ENCODE measurements at regions not wholly inside any gene's neighbourhood (a gene's known extent, or its start where the extent isn't known, plus 50 kb on each side); places are given as distances from the start of the nearest gene placed in this dataset.
"Not testable (repeated sequence)": the region's sequence is repeated elsewhere in the genome, so short reads cannot be mapped to it uniquely, and the experiment has no call there.

DNA sequence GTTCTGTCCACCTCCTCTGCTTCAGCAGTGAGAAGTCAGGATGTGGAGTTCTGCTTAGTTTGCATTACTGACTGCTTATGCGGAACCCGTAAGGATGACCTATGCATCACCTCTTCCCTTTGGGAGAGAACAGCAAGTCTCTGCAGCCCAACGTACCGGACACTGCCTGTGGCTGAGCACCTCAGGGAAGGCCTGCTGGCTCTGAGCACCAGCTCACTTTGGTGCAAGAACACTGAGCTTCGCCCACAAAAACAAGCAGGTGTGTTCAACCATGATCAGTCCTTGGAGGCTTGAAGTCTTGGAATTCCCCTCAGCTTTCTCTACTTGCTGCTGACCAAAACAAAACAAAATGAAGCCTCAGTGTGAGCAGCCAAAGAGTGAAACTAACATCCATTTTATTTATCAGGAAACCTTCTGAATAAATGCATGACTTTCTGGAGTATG lies 52.7 kb upstream of the NCK2 start:
- no peak for DNase-seq

DNA sequence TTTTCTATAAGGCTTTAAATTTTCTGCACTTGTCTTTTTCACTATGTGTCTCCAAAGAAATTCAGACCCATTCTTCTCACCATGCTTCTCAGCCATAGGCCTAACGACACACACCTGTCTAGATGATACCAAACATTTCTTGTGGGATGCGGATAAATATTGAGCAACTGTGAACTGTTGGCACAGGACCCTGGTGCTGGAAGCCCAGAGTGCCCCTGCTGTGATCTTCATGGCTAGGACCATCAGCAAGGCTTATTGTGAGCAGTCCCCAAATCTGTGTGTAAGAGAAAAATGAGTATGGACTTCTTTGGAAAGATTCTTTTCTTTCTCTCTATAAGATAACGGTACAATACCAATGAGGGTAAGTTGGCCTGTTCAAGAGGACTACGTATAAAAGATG lies 54.1 kb upstream of the NCK2 start:
- DNase-seq = no peak

DNA sequence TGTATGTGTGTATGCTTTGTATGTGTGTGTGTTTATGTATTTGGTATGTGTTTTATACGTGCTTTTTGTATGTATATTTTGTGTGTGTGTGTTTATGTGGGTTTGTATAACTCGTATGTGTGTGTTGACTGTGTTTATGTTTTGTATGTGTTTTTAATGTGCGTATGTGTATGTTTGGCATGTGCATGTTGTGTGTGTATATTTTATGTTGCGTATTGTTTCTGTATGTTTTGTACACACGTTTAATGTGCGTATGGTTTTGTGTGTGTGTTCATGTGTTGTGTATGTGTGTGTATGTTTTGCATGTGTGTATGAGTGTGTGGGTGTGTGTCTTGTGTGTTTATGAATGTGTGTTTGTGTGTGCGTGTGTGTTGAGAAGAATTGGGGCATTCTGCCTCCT lies 55.2 kb upstream of the NCK2 start:
- no peak for DNase-seq

DNA sequence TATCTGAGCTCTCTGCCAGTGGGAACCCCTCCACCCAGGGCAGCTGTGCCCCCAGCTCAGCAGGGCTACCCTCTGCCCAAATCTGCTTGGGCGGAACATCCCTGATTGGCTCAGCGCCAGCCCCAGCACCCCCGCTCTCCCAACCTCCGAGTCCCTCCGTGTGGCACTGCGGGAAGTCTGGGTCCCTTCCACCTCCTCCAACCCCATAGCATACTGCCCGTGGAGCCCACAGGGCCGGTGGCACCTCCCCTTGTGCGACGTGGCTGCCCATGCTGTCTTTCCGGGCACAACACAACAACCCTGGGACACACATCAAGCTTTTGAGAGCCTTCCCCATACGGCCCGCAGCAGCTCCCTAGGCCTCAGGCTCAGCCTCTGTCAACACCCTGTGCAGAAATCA lies 55.8 kb upstream of the NCK2 start:
- no peak for DNase-seq

DNA sequence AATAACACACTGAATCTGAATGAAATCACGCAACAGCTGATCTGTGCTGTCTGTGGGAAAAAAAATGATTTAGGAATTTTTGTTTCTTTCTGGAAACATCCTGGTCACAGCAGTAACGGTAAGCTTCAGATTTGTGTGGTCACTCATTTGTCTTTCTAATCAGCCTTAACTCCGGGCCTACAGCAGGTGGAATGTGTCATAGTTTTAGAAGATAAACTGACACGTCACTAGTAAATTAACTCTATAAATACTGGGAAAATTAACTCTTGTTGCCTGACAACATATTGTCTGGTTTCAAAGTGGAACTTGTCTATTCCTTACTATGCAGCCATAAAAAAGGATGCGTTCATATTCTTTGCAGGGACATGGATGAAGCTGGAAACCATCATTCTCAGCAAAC lies 58.1 kb upstream of the NCK2 start:
- no peak for DNase-seq

DNA sequence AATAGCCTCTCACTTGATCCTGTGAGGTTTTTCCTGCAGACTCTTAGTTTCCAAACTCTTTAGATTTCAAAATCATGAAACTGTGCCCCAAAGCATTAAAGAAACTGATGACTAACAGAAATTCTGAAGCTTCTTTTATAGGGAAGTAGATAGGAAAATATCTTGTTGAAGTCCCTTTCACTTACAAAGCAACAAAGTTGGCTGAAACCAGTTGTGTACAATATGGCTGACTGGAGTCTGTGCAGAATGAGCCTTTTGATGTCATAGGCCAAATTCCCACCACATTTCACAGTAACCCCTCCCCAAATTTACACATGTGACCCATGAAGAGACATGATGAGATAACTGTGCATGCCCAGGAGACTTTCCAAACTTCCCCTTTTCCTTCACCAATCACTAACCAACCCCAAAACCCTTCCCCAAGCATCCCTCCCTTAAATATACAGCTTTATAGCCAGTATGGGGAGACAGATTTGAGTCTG lies 61.7 kb upstream of the NCK2 start:
- DNase-seq = no peak

DNA sequence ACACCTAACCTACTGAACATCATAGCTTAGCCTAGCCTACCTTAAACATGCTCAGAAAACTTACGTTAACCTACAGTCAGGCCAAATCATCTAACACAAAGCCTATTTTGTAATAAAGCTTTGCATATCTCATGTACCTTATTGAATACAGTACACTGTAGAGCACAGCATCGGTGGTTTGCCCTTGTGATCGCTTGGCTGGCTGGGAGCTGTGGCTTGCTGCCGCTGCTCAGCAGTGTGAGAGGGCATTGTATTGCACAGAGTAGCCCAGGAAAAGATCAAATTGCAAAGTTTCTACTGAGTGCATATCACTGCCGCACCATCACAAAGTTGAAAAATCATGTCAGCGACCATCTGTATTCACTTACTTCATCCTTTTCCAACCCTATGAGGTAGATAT lies 62.3 kb upstream of the NCK2 start:
- DNase-seq = no peak

DNA sequence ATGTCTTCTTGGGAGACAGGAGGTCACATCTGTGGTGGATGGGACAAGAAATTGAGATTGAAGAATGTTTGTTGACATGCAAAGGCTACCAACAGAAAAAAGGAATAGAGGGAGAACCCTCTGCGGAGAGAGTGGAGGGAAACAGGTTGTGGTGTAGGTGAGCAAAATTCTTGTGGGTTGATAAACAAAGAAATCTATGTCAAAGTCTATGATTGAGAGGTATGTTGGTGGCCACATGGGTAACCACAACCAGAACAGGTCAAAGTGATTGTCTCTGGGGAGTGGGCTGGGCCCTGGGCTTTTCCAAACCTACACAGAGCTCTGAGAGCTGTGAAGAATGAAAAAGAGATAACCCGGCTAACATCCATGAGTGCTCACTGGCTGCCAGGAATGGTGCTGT lies 62.8 kb upstream of the NCK2 start:
- DNase-seq = no peak

DNA sequence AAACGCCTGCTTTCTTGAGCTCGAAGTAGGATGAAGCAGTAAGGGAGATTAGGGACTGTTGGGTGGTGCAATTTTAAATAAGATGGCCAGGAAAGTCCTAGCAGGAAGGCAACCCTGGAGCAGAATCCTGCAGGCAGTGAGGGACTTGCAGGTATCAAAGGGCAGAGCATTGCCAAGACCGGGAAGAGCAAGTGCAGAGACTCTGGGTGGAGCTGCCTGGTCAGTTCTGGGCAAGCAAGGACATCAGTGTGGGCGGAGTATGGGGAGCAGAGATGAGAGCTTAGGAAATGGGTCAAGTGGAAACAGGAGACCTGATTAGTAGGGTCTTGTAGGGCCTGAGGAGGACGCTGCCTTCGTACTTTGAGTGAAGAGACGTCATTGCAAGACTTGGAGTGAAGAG lies 64.4 kb upstream of the NCK2 start:
- DNase-seq = no peak

DNA sequence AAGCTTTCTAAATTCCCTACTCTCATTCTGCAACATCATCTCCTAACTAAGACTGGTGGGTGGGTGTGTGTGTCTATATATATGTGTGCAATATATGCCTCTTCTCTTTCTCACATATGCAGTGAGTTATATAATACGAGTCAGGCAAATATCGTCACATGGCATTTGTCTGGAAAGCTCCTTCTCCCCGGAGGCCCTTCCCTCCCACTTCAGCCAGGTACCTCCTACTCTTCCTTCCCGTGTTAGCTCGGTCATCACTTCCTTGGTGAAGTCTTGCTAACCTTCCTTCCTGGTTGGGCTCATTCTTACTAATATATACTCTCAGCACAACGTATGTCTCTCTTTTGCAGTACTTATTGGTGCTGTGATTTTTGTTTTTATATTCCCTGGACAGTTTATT lies 66.4 kb upstream of the NCK2 start:
- DNase-seq = no peak

DNA sequence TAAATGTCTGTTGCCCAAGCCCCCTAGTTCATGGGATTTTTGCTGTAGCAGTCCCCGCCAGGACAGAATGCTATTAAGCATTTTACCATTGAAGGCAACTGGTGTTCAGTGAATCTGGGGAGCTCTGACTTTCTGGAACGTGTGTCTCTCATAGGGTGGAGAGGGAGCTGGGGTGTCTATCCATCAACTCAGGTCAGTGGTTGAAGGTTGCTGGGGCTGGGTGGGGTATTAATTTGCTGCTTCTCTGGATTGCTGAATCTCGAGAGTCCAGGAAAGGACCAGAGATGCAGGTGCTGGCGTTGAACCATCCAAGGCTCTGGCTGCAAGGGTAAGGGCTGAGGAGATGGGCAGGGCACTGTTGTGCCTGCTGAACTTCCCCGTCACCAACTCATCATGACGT lies 66.8 kb upstream of the NCK2 start:
- DNase-seq = no peak

DNA sequence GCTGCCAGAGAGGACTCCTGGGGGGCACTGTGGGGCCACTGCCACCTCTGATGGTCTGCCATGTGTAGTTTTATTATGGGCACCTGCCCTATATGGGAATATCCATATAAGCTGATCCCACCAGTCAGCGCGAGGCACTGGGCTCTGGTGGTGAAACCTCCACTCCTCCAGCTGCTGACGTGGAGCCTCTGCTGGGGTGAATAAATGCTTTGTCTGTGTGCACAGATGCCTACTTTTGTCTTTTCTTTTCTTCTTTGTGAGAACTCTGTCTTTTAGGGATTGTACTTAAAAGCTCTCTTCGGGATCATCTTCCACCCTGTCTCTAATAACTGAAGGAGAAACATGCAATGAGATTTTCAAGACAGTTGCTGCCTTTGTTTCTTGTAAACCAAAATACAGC lies 68.9 kb upstream of the NCK2 start:
- DNase-seq = no peak

DNA sequence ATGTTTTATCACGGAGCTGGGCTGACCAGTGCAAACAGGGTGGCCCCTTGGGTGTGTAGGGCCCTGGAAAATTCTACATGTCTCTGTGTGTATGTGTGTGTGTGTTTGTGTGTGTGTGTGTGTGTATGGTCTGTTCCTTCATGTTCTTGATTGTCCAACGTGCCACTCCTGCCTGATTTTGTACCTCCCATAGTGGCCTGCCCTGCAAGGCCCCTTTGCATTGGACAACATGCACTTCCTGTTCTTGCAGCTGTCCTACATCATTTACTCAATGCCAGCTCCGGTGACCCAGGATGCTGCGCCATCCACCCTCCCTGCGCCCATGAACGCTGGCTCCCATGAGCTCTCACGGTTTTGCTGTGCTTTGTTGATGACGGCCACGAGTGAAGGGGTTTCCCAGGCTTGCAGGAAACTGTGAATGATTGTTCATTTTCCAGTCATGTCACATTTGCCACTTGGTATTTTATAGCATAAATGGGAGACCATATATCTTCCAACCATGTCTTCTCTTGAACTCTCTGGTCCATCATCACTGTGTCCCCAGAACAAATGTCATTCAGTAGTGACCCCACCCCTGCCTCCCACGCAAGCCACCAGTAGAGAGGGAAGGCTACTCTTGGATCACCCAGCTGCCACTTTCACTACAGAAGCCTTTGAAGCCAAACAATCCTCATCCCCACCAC lies 69.7 kb upstream of the NCK2 start:
- no peak for DNase-seq

DNA sequence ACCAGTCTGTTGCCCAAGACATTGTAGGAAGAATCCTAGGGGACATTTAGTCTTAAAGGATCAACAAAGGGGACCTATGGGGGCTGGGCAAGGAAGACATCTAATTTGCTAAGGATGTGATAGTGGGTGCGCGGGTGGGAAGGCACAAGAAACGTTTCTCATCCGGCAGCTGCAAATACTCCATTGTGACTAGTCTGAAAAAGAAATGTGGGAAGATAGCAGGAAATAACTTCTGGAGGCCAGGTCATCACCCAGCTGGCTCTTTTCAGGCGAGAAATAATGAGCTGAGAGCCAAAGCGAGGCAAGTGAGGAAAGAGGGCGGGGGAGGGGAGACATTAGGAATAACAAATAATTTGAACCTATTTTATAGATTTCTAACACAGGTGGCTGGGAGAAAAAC lies 70.3 kb upstream of the NCK2 start:
- DNase-seq = no peak

DNA sequence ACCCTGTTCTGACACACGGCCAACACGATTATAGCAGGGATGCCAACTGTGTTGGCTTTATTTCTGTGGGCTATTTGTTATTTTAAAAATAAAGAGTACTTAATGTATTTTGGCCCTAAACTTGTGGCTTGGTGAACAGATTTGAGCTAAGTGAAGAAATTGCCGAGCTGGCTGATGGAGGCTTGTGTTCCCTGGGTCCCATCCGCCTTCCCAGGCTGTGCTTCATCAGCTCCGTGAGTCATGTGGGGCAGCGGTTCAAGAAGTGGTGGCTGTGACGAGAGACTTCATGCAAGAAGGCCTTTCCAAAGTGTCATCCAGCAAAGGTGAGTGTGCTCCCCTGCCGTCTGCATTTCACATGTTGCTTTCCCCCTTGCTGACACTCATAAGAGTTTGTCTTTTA lies 73.6 kb upstream of the NCK2 start:
- no peak for DNase-seq

DNA sequence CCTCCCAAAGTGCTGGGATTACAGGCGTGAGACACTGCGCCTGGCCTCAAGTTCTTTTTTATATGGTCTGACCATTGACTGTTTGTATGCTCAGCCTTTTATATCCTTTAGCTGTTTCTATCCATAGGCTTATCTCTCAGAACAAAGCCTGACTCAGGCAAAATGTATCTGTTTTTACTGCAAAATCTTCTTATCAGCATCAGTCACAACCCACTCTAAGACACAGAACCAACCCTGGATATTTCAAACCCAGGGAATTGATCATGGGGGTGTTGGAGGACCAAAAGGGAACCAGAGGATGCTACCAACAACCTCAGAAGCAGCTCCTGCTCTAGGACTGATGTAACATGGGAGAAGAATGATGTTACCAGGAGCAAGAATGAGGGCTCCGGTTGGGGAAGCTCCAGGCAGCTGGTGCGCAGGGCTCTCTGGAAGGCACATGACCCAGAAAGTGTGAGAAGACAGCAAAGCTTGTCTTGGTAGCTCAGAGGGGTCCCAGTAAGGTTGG lies 75.3 kb upstream of the NCK2 start:
- no peak for DNase-seq

DNA sequence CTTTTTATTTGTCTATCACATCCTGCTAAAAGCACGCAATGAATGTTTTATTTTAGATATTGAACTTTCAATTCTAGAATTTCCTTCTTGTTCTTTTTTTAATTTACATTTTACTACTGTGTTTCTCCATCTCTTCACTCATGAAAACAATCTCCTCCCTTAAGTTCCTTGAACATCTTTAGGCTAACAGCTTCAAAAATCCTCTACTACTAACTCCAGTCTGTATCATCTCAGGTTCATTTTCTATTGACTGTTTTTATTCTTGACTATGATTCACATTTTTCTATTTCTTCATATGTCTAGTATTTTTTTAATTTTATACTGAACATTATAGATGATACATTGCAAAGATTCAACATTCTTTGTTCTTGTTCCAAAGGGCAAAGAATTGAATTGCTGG lies 79.2 kb upstream of the NCK2 start:
- no peak for DNase-seq

DNA sequence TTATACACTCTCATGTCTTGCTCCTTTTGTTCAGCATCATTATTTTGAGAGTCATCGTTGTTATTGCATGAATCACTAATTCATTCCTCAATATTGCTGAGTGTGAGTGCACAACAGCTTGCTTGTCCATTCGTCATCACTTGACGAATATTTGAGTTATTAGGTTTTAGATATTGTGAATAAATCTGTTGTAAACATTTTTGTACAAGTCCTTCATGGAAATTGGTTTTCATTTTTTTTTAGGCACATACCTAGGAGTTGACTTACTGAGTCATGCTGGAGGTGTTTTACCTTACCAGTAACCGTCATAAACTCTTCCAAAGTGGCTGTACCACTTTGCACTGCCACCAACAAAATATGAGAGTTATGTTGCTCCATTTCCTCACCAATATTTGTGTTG lies 84.2 kb upstream of the NCK2 start:
- DNase-seq = no peak

DNA sequence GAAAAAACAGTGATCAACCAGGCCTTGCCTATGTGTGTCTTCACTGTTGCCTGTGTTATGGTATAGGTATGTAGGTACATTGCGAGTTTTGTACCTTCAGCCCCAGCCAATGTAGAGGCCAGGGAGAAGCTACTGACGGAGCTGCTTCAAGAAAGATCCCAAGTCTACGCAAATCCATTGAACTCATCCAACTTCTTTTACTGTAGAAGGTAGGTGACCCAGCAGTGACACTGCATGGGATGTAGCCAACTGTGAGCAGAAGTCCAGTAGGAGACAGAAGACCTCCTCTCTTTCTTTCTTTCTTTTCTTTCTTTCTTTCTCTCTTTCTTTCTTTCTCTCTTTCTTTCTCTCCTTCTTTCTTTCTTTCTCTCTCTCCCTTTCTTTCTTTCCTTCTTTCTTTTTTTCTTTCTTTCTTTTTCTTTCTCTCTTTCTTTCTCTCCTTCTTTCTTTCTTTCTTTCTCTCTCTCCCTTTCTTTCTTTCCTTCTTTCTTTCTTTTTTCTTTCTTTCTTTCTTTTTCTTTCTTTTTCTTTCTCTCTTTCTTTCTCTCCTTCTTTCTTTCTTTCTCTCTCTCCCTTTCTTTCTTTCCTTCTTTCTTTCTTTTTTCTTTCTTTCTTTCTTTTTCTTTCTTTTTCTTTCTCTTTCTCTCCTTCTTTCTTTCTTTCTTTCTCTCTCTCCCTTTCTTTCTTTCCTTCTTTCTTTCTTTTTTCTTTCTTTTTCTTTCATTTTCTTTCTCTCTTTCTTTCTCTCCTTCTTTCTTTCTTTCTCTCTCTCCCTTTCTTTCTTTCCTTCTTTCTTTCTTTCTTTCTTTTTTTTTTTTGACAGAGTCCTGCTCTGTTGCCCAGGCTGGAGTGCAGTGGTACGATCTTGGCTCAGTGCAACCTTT lies 88.7 kb upstream of the NCK2 start:
- DNase-seq = not testable (repeated sequence)

DNA sequence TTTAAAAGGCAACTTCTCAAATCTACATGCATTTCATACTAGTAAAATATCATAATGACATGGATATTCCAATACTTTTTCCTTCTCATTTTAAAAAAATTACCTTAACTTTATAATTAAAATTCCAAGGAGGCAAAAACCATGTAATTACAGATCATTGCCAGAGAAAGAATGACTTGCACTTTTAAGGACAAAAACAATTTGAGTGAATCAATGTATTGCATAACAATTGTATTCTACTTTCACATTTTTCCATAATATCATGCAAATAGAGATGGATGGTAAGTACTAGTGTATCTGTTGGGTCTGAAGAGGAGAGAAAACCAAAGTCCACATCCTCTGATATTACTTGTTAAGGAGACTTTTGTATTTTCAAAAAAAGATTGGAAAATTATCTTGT lies 89.5 kb upstream of the NCK2 start:
- DNase-seq = no peak

DNA sequence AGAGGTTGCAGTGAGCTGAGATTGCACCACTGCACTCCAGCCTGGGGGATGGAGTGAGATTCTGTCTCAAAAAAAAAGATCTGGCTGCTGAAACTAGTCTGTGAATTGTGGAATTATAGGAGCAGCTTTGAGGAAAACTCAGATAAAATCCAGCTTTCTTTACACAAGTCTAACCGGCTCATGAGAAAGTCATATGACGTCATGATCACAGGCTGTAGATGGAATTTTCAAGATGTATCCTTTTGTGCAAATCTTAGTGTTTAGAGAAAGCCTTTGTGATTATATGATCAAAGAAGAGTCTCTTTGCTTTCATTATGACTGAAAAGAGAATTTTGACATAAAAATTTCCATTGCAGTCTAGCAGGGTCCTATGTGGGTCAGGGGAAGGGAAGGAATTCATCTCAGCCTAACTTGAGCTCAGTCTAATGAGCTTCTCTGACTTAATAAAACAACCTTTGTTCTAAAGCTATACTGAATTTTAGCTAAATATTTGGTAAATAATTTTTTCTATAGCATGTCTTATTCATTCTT lies 90.2 kb upstream of the NCK2 start:
- DNase-seq = no peak

DNA sequence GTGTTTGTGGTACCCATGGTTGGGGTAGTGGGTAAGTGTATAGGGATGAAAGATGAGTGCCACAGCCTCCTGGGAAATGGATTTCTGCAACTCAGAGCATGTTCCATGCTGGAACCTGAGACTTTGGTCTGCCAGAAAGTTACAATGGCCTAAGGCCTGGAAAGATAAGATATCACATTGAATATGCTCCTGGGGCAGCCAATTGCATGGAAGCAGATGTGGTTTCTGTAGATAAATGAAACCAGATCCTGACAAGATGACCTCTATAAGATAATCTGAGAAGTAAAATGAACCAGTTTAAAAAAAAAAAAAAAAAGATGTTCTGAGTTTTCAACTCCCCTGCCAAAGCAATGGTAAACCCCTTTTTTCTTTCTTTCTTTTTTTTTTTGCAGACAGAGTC lies 91.4 kb upstream of the NCK2 start:
- no peak for DNase-seq

DNA sequence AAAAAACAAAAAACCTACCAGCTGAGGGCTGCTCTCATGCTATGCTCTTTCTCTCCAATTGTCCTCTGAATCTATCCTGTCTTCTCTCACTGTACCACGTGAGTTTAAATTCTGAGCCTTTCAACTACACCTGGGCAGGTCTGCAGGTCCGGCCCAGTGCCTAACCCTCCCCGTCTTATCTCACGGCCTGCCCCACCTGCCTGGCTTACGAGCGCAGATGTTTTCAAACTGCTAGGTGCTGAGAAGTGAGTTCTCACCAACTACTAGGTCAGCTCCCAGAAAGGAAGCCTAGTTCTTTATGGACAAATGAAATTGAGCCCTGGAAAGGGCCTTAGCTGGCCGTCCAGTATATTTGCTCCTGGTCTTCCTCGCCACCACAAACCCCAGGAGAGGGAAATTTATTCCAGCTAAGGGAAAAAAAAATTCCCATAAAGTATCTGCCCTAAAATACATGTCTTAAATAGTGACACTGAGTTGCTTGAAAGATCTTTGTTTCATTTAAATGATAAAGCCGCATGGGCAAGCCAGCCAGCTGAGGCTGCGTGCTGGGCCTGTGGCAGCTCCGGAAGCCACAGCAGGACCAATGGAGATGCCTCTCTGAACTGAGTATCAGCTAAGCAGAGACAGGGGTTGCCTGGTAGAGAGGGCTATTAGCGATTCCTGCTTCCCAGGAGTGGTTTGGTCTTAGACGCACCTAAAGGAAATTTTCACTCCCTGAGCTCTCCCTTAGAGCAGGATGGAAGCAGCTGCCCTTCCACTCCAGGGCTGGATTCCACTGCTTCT lies 92.5 kb upstream of the NCK2 start:
- DNase-seq = no peak

Data from AML-193 (cell line).